Ishikawa (cell line): ENCODE measurements at regions not wholly inside any gene's neighbourhood (a gene's known extent, or its start where the extent isn't known, plus 50 kb on each side); places are given as distances from the start of the nearest gene placed in this dataset.

Experiments used
- CEBPB ChIP-seq: IDR thresholded peaks from 2 replicates; pipeline ENCODE4 v1.6.1; 2012
- CREB1 ChIP-seq: IDR thresholded peaks from 2 replicates; pipeline ENCODE4 v1.6.1; 2012; ENCODE audit warnings: low read depth
- EGR1 ChIP-seq: IDR thresholded peaks from 2 replicates; pipeline ENCODE4 v1.6.1; 2012
- EP300 ChIP-seq: IDR thresholded peaks from 2 replicates; pipeline ENCODE4 v1.6.1; 2012; ENCODE audit warnings: borderline replicate concordance
- FOXM1 ChIP-seq: IDR thresholded peaks from 2 replicates; pipeline ENCODE4 v1.6.1; 2012; ENCODE audit warnings: low read depth, borderline replicate concordance
- MAX ChIP-seq: IDR thresholded peaks from 2 replicates; pipeline ENCODE4 v1.6.1; 2012
- NFIC ChIP-seq: IDR thresholded peaks from 2 replicates; pipeline ENCODE4 v1.6.1; 2012
- RAD21 ChIP-seq: IDR thresholded peaks from 2 replicates; pipeline ENCODE4 v1.6.1; 2012; ENCODE audit warnings: low read depth
- TAF1 ChIP-seq: IDR thresholded peaks from 2 replicates; pipeline ENCODE4 v1.6.1; 2012; ENCODE audit warnings: low read depth, mild to moderate bottlenecking
- TCF12 ChIP-seq: IDR thresholded peaks from 2 replicates; pipeline ENCODE4 v1.6.1; 2012; ENCODE audit warnings: low read depth
- TEAD4 ChIP-seq: IDR thresholded peaks from 2 replicates; pipeline ENCODE4 v1.6.1; 2012
- USF1 ChIP-seq: IDR thresholded peaks from 2 replicates; pipeline ENCODE4 v1.6.1; 2012
- YY1 ChIP-seq: IDR thresholded peaks from 2 replicates; pipeline ENCODE4 v1.6.1; 2012; ENCODE audit warnings: low read depth
- ZBTB7A ChIP-seq: IDR thresholded peaks from 2 replicates; pipeline ENCODE4 v1.6.1; 2012; ENCODE audit warnings: low read depth
- TF ChIP-seq, protein P1 (sequence below): IDR thresholded peaks from 2 replicates; pipeline ENCODE4 v1.6.1; 2012; ENCODE audit warnings: low read depth, mild to moderate bottlenecking

DNA sequence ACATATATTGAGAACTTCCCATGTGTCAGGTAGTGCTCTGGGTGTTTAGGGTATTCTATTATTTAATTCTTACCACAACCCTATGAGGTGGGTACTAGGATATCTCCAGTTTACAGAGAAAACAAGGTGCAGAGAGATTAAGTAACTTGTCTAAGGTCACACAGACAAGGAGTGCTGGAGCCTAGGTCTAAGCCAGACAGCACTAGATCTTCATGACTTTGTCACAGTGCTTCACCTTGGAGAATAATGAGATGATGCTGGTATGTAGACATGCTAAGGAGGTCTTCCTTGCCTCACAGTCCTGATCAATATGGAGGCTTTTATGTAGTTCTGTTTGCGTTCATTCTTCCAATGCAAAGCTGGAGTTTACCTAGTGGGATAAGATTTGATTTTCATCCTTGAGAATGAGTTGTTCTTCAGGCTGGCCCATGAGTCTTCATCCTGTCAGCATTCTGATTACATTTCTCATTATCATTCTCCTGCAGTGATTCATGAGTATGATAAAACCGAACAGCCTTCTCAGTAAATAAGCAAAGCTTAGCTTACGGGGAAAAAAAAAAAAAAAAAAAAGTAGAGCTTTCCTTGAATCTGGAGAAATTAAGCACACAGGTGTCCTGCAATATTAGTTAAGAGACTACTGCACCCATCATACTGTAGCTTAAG lies 176.3 kb downstream of the C9orf152 start:
- TF ChIP-seq USF1 (no peak), FOXM1 (no peak), CREB1 (no peak), YY1 (no peak), ZBTB7A (no peak), TCF12 (no peak), NFIC (no peak), TEAD4 (no peak), EGR1 (no peak), EP300 (no peak), MAX (no peak), RAD21 (no peak), TAF1 (no peak)
- TF ChIP-seq, protein P1, sequence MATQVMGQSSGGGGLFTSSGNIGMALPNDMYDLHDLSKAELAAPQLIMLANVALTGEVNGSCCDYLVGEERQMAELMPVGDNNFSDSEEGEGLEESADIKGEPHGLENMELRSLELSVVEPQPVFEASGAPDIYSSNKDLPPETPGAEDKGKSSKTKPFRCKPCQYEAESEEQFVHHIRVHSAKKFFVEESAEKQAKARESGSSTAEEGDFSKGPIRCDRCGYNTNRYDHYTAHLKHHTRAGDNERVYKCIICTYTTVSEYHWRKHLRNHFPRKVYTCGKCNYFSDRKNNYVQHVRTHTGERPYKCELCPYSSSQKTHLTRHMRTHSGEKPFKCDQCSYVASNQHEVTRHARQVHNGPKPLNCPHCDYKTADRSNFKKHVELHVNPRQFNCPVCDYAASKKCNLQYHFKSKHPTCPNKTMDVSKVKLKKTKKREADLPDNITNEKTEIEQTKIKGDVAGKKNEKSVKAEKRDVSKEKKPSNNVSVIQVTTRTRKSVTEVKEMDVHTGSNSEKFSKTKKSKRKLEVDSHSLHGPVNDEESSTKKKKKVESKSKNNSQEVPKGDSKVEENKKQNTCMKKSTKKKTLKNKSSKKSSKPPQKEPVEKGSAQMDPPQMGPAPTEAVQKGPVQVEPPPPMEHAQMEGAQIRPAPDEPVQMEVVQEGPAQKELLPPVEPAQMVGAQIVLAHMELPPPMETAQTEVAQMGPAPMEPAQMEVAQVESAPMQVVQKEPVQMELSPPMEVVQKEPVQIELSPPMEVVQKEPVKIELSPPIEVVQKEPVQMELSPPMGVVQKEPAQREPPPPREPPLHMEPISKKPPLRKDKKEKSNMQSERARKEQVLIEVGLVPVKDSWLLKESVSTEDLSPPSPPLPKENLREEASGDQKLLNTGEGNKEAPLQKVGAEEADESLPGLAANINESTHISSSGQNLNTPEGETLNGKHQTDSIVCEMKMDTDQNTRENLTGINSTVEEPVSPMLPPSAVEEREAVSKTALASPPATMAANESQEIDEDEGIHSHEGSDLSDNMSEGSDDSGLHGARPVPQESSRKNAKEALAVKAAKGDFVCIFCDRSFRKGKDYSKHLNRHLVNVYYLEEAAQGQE, result no peak

GRCh38 chr9:110033869-110034268 lies 174.1 kb downstream of the C9orf152 start:
- no peak for TF ChIP-seq RAD21
- TF ChIP-seq TCF12, result no peak
- TF ChIP-seq CREB1, result no peak
- TF ChIP-seq TAF1, result no peak

- no peak for TF ChIP-seq USF1
- TF ChIP-seq EGR1, result no peak
- no peak for TF ChIP-seq TCF12
- no peak for TF ChIP-seq FOXM1
- TF ChIP-seq, protein P1, result no peak
- no peak for TF ChIP-seq YY1
- TF ChIP-seq ZBTB7A, result no peak
- TF ChIP-seq TEAD4, result no peak
Observed at GRCh38 chr9:110036286-110036685, 171.7 kb downstream of the C9orf152 start.

DNA sequence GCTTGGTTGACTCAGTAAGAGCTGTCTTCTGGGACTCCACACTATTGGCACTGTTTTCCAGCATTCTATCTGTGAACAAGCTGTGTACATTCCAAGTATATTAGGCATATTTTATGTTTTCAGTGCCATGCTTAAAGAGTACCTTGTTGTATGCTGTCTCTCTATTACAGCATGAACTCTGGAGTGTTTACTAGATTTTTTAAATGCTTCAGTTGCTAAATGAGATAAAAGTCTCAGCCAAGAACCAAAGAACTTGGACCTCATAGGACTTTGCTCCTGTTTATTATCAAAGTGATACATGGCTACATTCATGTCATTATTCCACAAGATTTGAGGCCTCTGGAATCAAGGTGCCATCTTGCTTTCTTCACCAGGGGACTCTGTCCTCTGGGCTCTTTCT lies 167.2 kb downstream of the C9orf152 start:
- TF ChIP-seq, protein P1, result no peak
- TF ChIP-seq FOXM1 (no peak), EP300 (no peak), YY1 (no peak)

- no peak for TF ChIP-seq USF1
- TF ChIP-seq FOXM1, result no peak
- no peak for TF ChIP-seq EP300
- no peak for TF ChIP-seq EGR1
- TF ChIP-seq ZBTB7A, result no peak
- no peak for TF ChIP-seq RAD21
- no peak for TF ChIP-seq TAF1
- TF ChIP-seq CREB1, result no peak
- no peak for TF ChIP-seq TCF12
- no peak for TF ChIP-seq MAX
- no peak for TF ChIP-seq TEAD4
- TF ChIP-seq, protein P1, result no peak
- no peak for TF ChIP-seq CEBPB
- no peak for TF ChIP-seq NFIC
- TF ChIP-seq YY1, result no peak
Observed at GRCh38 chr9:110041452-110041851, 166.5 kb downstream of the C9orf152 start.
